Activated T-cell treated with anti-CD3 and anti-CD28 coated beads, Interleukin-2, amount 50 U/mL, for 72 hours (primary cell): ENCODE measurements at regions not wholly inside any gene's neighbourhood (a gene's known extent, or its start where the extent isn't known, plus 50 kb on each side); places are given as distances from the start of the nearest gene placed in this dataset.

Experiments used
- ATAC-seq, 2 donors: fragments of 150-1000 bp; cut with Tn5 transposase; replicated peaks in 1 of 2; 2 replicates each; pipeline ENCODE4 v1.10.0; 2021; ENCODE audit warnings: moderate library complexity in 2 of 2, mild to moderate bottlenecking in 1 of 2
- DNase-seq, 2 donors: peaks; one replicate each; pipeline ENCODE4 v3.0.0; 2021 to 2022; ENCODE audit warnings: mixed read lengths in 1 of 2
- H3K27ac Mint-ChIP-seq: one replicate; pipeline ENCODE4 v1.8.0; 2022; ENCODE audit warnings: mild to moderate bottlenecking, moderate library complexity, mixed read lengths
- H3K27me3 Mint-ChIP-seq: one replicate; pipeline ENCODE4 v1.8.0; 2022; ENCODE audit warnings: low read depth, mixed read lengths
- H3K36me3 Mint-ChIP-seq, 2 donors: one replicate each; pipeline ENCODE4 v1.8.0; 2022; ENCODE audit warnings: mixed read lengths in 2 of 2, mild to moderate bottlenecking in 1 of 2; ENCODE audit not compliant: insufficient read depth in 2 of 2
- H3K4me1 Mint-ChIP-seq: one replicate; pipeline ENCODE4 v1.8.0; 2022; ENCODE audit warnings: low read depth, mixed read lengths
- H3K4me3 Mint-ChIP-seq, 2 donors: one replicate each; pipeline ENCODE4 v1.8.0; 2022; ENCODE audit warnings: mild to moderate bottlenecking in 2 of 2, mixed read lengths in 2 of 2, moderate library complexity in 2 of 2
- H3K9me3 Mint-ChIP-seq, 2 donors: one replicate each; pipeline ENCODE4 v1.8.0; 2022; ENCODE audit warnings: mixed read lengths in 2 of 2

- ATAC-seq (no peak), DNase-seq (no peak)
- peaks cover 15% of the 10 kb centered on the region for H3K27me3 Mint-ChIP-seq
- no peaks in the 10 kb centered on the region for H3K4me1 Mint-ChIP-seq
- H3K9me3 Mint-ChIP-seq = no peaks in the 10 kb centered on the region
- no peaks in the 10 kb centered on the region for H3K36me3 Mint-ChIP-seq
- H3K4me3 Mint-ChIP-seq = no peak overlapping the region
- no peak overlapping the region for H3K27ac Mint-ChIP-seq
Measured at GRCh38 chr4:121562811-121563210, 134.0 kb downstream of the ANXA5 start.

GRCh38 chr4:121555315-121556107 lies 141.3 kb downstream of the ANXA5 start:
- H3K9me3 Mint-ChIP-seq = no peaks in the 10 kb centered on the region
- H3K36me3 Mint-ChIP-seq = no peaks in the 10 kb centered on the region
- no peak for DNase-seq
- no peak overlapping the region for H3K27ac Mint-ChIP-seq
- H3K27me3 Mint-ChIP-seq = peaks cover 11% of the 10 kb centered on the region
- H3K4me3 Mint-ChIP-seq = no peak overlapping the region
- H3K4me1 Mint-ChIP-seq = no peaks in the 10 kb centered on the region
- ATAC-seq = no peak

- Mint-ChIP-seq H3K4me3 (no peak overlapping the region), H3K36me3 (no peaks in the 10 kb centered on the region), H3K27me3 (peaks cover 11% of the 10 kb centered on the region), H3K9me3 (no peaks in the 10 kb centered on the region), H3K27ac (no peak overlapping the region), H3K4me1 (no peaks in the 10 kb centered on the region)
- DNase-seq (no peak), ATAC-seq (no peak)
Measured at GRCh38 chr4:121554382-121554781, 142.4 kb downstream of the ANXA5 start.

- H3K36me3 Mint-ChIP-seq = no peaks in the 10 kb centered on the region
- H3K4me3 Mint-ChIP-seq = no peak overlapping the region
- no peaks in the 10 kb centered on the region for H3K4me1 Mint-ChIP-seq
- peaks cover 25% of the 10 kb centered on the region for H3K27me3 Mint-ChIP-seq
- H3K9me3 Mint-ChIP-seq = peaks cover 5 to 6% of the 10 kb centered on the region in 2 donors
- ATAC-seq (no peak), DNase-seq (no peak)
- H3K27ac Mint-ChIP-seq = no peak overlapping the region
Measured at GRCh38 chr4:121551881-121552280, 144.9 kb downstream of the ANXA5 start.

- Mint-ChIP-seq H3K27me3 (peaks cover 25% of the 10 kb centered on the region), H3K36me3 (no peaks in the 10 kb centered on the region), H3K9me3 (peaks cover 5 to 6% of the 10 kb centered on the region in 2 donors)
Measured at GRCh38 chr4:121551271-121551670, 145.5 kb downstream of the ANXA5 start.

GRCh38 chr4:121541696-121542095 lies 155.1 kb downstream of the ANXA5 start:
- ATAC-seq (no peak), DNase-seq (no peak)
- H3K4me1 Mint-ChIP-seq = peaks cover 5% of the 10 kb centered on the region
- no peak overlapping the region for H3K4me3 Mint-ChIP-seq
- H3K27me3 Mint-ChIP-seq = no peaks in the 10 kb centered on the region
- H3K9me3 Mint-ChIP-seq = no peaks in the 10 kb centered on the region
- no peak overlapping the region for H3K27ac Mint-ChIP-seq
- no peaks in the 10 kb centered on the region for H3K36me3 Mint-ChIP-seq

More at GRCh38 chr4:121551271-121551670, 145.5 kb downstream of the ANXA5 start:
- no peak for ATAC-seq
- Mint-ChIP-seq H3K27ac (no peak overlapping the region), H3K4me3 (no peak overlapping the region), H3K4me1 (no peaks in the 10 kb centered on the region)
- no peak for DNase-seq

GRCh38 chr4:121535351-121535750 lies 154.5 kb upstream of the QRFPR start:
- H3K36me3 Mint-ChIP-seq = no peaks in the 10 kb centered on the region
- no peaks in the 10 kb centered on the region for H3K9me3 Mint-ChIP-seq
- ATAC-seq = no peak

GRCh38 chr4:121534187-121534586 lies 153.4 kb upstream of the QRFPR start:
- ATAC-seq (no peak), DNase-seq (no peak)
- peaks cover 18% of the 10 kb centered on the region for H3K27me3 Mint-ChIP-seq

More at GRCh38 chr4:121535351-121535750, 154.5 kb upstream of the QRFPR start:
- no peak overlapping the region for H3K4me3 Mint-ChIP-seq
- no peaks in the 10 kb centered on the region for H3K4me1 Mint-ChIP-seq
- H3K27me3 Mint-ChIP-seq = peaks cover 7% of the 10 kb centered on the region
- no peak overlapping the region for H3K27ac Mint-ChIP-seq
- no peak for DNase-seq

GRCh38 chr4:121526509-121526908 lies 145.7 kb upstream of the QRFPR start:
- H3K9me3 Mint-ChIP-seq = no peaks in the 10 kb centered on the region
- H3K4me1 Mint-ChIP-seq = no peaks in the 10 kb centered on the region
- H3K36me3 Mint-ChIP-seq = peaks cover 0 to 1% of the 10 kb centered on the region in 2 donors
- peaks cover 36% of the 10 kb centered on the region for H3K27me3 Mint-ChIP-seq
- ATAC-seq (no peak), DNase-seq (no peak)
- no peak overlapping the region for H3K27ac Mint-ChIP-seq
- no peak overlapping the region for H3K4me3 Mint-ChIP-seq

More at GRCh38 chr4:121534187-121534586, 153.4 kb upstream of the QRFPR start:
- H3K4me1 Mint-ChIP-seq = no peaks in the 10 kb centered on the region
- no peak overlapping the region for H3K27ac Mint-ChIP-seq
- no peak overlapping the region for H3K4me3 Mint-ChIP-seq
- no peaks in the 10 kb centered on the region for H3K36me3 Mint-ChIP-seq
- H3K9me3 Mint-ChIP-seq = no peaks in the 10 kb centered on the region

- Mint-ChIP-seq H3K36me3 (peaks cover 0 to 1% of the 10 kb centered on the region in 2 donors), H3K4me3 (no peak overlapping the region), H3K4me1 (no peaks in the 10 kb centered on the region), H3K27me3 (peaks cover 26% of the 10 kb centered on the region), H3K27ac (no peak overlapping the region), H3K9me3 (peaks cover 1 to 2% of the 10 kb centered on the region in 2 donors)
- DNase-seq = no peak
- no peak for ATAC-seq
Measured at GRCh38 chr4:121519236-121519838, 138.5 kb upstream of the QRFPR start.

- Mint-ChIP-seq H3K4me1 (no peaks in the 10 kb centered on the region), H3K27me3 (peaks cover 13% of the 10 kb centered on the region), H3K36me3 (no peaks in the 10 kb centered on the region), H3K9me3 (peaks cover 1 to 2% of the 10 kb centered on the region in 2 donors), H3K4me3 (no peak overlapping the region), H3K27ac (no peak overlapping the region)
- no peak for DNase-seq
- ATAC-seq = no peak
Measured at GRCh38 chr4:121517241-121517640, 136.4 kb upstream of the QRFPR start.

- Mint-ChIP-seq H3K27me3 (peaks cover 26% of the 10 kb centered on the region), H3K4me1 (peaks cover 10% of the 10 kb centered on the region), H3K9me3 (peaks cover 0 to 2% of the 10 kb centered on the region in 2 donors), H3K27ac (no peak overlapping the region), H3K4me3 (no peak overlapping the region), H3K36me3 (no peaks in the 10 kb centered on the region)
- DNase-seq (no peak), ATAC-seq (no peak)
Measured at GRCh38 chr4:121514443-121514842, 133.6 kb upstream of the QRFPR start.

- H3K27ac Mint-ChIP-seq = no peak overlapping the region
- peaks cover 17% of the 10 kb centered on the region for H3K27me3 Mint-ChIP-seq
- no peaks in the 10 kb centered on the region for H3K9me3 Mint-ChIP-seq
- H3K4me3 Mint-ChIP-seq = peak overlapping the region; percentile 23 to 35
- peak; percentile 4 to 18 for DNase-seq
- peaks cover 10% of the 10 kb centered on the region for H3K4me1 Mint-ChIP-seq
- ATAC-seq = peak; percentile 68 to 88
- H3K36me3 Mint-ChIP-seq = no peaks in the 10 kb centered on the region
Measured at GRCh38 chr4:121510341-121510874, 129.6 kb upstream of the QRFPR start.
